ENCODE measurements at regions not wholly inside any gene's neighbourhood (a gene's known extent, or its start where the extent isn't known, plus 50 kb on each side); places are given as distances from the start of the nearest gene placed in this dataset.
"Not testable (repeated sequence)": the region's sequence is repeated elsewhere in the genome, so short reads cannot be mapped to it uniquely, and the experiment has no call there.

- TF ChIP-seq, protein P1, sequence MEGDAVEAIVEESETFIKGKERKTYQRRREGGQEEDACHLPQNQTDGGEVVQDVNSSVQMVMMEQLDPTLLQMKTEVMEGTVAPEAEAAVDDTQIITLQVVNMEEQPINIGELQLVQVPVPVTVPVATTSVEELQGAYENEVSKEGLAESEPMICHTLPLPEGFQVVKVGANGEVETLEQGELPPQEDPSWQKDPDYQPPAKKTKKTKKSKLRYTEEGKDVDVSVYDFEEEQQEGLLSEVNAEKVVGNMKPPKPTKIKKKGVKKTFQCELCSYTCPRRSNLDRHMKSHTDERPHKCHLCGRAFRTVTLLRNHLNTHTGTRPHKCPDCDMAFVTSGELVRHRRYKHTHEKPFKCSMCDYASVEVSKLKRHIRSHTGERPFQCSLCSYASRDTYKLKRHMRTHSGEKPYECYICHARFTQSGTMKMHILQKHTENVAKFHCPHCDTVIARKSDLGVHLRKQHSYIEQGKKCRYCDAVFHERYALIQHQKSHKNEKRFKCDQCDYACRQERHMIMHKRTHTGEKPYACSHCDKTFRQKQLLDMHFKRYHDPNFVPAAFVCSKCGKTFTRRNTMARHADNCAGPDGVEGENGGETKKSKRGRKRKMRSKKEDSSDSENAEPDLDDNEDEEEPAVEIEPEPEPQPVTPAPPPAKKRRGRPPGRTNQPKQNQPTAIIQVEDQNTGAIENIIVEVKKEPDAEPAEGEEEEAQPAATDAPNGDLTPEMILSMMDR (IDR thresholded peaks at IDR 0.05): not testable (repeated sequence)
- TF ChIP-seq POLR2AphosphoS5 (IDR thresholded peaks at IDR 0.05; ENCODE audit: low read depth, low read length); SIN3A (IDR thresholded peaks at IDR 0.05; ENCODE audit: borderline replicate concordance, insufficient read depth, low read depth, low read length); TCF7L2 (IDR thresholded peaks at IDR 0.05; ENCODE audit: low read depth, low read length): not testable (repeated sequence)
- TF ChIP-seq, protein P2, sequence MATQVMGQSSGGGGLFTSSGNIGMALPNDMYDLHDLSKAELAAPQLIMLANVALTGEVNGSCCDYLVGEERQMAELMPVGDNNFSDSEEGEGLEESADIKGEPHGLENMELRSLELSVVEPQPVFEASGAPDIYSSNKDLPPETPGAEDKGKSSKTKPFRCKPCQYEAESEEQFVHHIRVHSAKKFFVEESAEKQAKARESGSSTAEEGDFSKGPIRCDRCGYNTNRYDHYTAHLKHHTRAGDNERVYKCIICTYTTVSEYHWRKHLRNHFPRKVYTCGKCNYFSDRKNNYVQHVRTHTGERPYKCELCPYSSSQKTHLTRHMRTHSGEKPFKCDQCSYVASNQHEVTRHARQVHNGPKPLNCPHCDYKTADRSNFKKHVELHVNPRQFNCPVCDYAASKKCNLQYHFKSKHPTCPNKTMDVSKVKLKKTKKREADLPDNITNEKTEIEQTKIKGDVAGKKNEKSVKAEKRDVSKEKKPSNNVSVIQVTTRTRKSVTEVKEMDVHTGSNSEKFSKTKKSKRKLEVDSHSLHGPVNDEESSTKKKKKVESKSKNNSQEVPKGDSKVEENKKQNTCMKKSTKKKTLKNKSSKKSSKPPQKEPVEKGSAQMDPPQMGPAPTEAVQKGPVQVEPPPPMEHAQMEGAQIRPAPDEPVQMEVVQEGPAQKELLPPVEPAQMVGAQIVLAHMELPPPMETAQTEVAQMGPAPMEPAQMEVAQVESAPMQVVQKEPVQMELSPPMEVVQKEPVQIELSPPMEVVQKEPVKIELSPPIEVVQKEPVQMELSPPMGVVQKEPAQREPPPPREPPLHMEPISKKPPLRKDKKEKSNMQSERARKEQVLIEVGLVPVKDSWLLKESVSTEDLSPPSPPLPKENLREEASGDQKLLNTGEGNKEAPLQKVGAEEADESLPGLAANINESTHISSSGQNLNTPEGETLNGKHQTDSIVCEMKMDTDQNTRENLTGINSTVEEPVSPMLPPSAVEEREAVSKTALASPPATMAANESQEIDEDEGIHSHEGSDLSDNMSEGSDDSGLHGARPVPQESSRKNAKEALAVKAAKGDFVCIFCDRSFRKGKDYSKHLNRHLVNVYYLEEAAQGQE (IDR thresholded peaks at IDR 0.05; ENCODE audit: insufficient read depth in 1 of 2, low read depth in 2 of 2, low read length in 1 of 2): not testable (repeated sequence)
Measured at GRCh38 chr2:95663471-95664441, 72.0 kb downstream of the TRIM43 start.

Measured in Panc1 (cell line).